ENCODE measurements at regions not wholly inside any gene's neighbourhood (a gene's known extent, or its start where the extent isn't known, plus 50 kb on each side); places are given as distances from the start of the nearest gene placed in this dataset.

DNA sequence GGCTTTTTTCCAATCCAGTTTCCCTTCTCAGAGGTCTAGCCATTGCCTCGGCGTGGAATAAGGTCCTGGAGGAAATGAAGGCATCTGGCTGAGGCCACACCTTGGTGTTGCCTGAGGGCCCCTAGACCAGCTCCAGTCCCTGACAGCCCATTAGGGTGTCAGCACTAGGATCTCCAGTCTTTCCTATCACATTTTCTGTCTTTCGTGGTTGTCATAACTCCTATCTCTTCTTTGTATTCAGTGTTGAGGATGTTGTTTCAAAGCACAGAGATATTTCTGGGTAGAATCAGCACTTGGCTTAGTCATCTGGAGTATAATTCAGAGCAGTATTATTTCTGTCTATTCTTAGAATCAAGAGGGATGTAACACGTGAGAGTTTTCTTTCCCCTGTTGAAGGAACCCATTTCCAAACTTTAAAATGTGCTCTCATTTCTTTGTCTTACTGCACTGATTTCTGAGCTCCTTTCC, 844.3 kb downstream of the KCNT2 start:
- TF ChIP-seq, protein P1, sequence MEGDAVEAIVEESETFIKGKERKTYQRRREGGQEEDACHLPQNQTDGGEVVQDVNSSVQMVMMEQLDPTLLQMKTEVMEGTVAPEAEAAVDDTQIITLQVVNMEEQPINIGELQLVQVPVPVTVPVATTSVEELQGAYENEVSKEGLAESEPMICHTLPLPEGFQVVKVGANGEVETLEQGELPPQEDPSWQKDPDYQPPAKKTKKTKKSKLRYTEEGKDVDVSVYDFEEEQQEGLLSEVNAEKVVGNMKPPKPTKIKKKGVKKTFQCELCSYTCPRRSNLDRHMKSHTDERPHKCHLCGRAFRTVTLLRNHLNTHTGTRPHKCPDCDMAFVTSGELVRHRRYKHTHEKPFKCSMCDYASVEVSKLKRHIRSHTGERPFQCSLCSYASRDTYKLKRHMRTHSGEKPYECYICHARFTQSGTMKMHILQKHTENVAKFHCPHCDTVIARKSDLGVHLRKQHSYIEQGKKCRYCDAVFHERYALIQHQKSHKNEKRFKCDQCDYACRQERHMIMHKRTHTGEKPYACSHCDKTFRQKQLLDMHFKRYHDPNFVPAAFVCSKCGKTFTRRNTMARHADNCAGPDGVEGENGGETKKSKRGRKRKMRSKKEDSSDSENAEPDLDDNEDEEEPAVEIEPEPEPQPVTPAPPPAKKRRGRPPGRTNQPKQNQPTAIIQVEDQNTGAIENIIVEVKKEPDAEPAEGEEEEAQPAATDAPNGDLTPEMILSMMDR (conservative IDR thresholded peaks at IDR 0.05; ENCODE audit: low read length): no peak
- TF ChIP-seq EZH2phosphoT487 (IDR thresholded peaks at IDR 0.05; ENCODE audit: borderline replicate concordance): no peak

Data from Loucy (cell line).